Midbrain (tissue), 1 donor: ENCODE measurements at regions not wholly inside any gene's neighbourhood (a gene's known extent, or its start where the extent isn't known, plus 50 kb on each side); places are given as distances from the start of the nearest gene placed in this dataset.

ENCODE experiments used
- DNase-seq: peaks from one replicate; lab custom pipeline; 2025; lab: John Stamatoyannopoulos, UW

DNA sequence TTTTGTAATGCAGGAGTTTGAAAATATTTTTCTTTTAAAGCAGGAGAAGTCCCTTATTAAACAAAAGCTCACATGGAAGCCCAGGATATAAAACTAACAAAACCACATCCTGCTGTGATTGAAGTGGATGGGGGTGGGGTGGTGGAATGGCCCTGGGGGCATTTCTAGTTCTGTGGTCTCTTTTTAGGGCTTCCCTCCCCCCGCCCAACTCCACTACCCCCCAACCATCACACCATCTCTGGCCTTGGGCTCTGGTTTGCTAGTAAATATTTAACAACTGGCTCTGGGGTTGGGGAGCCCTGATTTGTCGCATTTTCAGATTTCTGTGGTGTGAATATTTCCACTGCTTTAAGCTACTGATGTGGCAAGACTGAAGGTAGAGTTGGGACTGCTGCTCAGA is 279.6 kb upstream of the PLET1 start:
- DNase-seq: no peak

DNA sequence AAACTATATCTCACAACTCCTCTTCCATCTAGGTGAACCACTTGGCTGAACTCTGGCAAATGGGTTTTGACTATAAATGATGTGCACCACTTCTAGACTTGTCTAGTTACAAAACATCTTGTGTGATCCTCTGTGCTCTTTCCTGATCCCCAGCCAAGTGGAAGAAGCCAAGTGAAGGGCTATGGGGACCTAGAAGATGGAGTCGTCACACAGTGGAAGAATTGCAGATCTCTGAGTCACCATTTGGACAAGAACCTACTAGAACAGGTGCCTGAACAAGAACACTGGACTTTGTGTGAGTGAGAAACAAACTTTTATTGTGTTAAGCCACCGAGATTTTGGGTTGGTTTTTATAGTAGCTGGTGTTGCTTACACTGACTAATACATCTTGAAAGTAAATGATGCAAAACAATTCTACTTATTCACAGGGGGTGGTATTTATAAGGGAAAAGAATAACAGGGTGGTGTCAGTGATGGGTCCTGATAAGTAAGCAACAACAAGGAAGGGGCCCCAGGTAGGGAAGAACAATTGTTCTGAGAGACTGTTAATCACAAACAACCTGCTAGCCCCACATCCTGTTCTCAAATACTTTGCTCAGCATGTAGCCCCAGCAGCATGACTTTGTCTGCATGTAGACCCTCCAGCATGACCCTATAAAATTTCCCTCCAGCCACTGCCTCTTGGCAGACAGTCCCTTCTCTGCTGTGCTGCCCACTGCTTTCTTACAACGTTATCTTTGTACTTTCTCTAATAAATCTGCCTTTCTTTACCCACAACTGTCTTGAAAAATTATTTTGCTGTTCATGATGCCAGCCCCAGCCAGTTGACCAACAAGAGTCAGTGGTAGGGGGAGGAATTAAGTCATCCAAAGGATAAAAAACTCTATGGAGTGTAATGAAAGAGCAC is 280.7 kb upstream of the PLET1 start:
- no peak for DNase-seq

DNA sequence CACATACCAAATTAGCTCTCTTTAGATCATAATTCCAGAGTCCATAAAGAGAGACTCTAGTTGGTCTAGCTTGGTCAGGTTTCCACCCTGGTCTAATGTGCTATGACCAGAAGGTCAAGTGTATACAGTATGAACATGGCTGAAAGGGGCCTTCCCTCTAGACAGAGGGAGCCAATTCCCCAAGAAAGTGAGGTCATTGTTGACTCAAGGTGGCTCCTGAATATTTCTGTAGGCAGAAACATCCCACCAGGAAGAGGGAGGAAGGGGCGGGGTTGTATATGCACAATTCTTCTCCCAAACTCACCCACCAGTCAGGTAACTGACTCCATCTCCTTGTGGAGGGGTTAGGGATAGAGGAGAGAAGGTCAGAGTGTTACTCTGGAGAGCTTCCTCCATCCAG is 281.8 kb upstream of the PLET1 start:
- no peak for DNase-seq

DNA sequence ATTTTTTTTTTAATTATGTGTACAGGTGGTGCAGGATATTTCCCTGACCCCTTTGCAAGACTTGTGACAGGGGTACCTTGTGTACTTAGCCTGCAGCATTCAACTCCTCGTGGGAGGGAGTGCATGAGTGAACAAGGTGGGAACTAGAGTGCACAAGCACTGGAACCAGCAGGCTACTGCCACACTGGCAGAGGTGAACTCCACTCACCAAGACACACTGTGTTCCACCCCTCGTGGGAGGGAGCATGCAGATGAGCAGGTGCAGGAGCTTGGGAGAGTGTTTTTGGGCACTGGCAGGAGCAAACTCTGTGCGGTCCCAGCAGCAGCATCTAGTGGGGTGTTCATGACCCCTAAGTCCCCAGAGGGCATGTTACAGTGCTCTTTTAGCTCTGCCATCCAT is 282.7 kb upstream of the PLET1 start:
- DNase-seq: no peak

DNA sequence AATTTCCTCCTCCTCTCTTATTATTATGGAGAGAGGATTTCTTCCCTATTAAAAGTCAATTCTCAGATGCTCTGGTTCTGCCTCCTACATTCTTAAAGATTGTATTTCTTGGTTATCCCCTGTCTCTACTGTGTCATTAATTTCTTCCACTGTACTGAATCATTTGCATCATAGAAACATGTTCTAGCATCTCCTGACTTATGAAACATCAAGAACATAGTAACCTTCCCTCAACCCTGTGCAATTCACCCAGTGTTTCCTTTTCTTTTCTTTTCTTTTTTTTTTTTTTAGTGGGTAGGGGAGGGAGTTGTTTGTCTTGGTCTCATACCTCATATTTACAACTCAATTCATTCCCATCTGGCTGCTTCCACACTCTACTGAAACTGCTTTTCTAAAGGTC is 288.0 kb upstream of the PLET1 start:
- no peak for DNase-seq

DNA sequence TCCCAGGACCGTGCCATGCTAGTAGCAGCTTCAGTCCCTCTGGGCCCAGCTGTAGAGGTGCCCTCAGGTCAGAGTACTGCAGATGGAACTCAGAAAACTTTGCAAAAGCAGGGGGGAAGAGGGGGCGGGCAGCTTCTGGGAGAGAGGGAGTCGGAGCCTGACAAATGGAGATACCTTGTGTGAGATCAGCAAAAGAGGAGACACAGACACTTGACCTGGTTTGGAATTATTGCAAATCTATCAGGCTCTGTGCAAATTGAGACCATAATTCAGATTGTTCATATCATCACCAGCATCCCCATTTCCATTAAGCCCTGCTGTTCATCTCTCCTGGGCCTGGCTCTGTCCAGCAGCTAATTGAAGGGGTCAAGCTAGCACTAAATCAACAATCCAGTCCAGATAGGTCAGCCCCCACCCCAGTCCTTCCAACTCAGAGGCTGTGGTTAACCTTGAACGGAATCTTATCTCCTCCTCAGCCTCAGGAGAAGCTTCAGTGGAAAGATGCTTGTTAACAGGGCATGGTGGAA is 292.6 kb upstream of the PLET1 start:
- DNase-seq: no peak

DNA sequence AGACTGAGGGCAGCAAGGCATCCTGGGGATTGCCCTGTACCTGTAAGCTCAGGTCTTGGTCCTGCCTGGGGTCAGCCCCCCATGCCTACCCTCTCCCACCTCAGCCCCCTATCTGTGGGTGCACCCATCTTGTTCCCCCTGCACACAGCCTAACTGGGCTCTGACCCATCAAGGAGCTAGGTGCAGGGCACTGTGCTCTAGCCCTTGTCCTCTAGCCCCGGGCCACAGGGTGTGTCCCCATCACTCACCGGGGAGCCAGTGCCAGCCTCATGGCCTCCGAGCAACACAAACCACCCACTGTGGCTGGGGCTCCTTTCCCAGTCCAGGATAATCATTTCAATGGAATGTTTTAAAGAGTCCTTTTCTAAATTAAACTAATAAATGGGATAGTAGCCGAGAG is 293.9 kb upstream of the PLET1 start:
- no peak for DNase-seq

DNA sequence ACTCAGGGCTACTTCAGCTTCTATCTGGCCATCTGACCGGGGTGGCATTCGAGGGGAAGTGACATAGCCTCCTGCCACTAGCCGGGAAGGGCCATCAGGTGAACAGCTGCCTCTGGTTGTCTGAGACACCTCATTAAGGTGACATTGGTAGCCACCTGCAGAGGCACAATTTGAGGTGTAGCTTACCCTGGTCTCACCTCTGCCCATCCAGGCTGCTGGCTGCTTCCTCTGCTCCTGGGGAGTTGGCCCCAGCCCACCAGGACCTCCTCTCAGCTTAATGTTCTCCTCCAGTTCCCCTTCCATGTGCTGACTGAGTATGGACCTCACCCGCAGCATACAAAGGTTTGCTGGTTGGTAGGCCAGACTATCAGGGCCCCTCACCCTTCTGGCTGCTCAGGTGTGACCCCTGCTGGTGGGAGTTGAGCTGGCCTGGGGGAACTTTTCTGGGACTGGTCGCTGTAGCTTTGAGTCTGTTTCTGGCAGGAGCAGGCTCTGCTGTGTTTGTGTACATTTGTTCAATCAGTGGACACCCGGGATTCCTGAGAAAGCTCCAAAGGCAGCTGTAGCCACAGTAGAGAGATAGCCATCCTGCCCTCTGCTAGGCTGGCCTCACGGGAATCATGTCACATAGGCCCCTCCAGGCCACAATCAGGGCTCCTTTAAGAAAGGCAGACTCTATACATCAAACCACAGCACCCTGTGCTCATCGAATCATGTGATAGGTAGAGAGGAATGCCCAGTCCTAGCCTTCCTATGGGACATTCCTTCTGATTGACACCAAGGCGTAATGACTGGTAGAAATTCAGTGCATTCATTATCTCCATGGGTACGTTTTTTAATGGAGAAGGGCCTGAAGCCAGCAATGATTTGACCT is 295.1 kb upstream of the PLET1 start:
- peak; percentile 48 for DNase-seq

DNA sequence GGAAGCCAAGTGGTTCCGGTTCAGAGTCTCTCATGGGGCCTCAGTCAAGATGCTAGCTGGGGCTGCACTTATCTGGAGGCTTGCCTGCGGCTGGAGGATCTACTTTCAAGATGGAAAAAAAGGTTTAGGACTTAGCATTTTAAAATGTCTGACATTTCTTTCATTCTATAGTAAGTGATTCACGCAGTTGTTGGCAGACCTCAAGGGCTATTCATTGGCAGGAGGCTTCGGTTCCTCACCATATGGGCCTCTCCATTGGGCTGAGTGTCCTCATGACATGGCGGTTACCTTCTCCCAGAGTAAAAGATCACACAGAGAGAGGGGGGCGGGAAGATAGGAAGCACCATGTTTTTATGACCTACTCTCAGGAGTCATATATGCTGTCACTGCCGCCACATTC is 298.0 kb upstream of the PLET1 start:
- DNase-seq: no peak

DNA sequence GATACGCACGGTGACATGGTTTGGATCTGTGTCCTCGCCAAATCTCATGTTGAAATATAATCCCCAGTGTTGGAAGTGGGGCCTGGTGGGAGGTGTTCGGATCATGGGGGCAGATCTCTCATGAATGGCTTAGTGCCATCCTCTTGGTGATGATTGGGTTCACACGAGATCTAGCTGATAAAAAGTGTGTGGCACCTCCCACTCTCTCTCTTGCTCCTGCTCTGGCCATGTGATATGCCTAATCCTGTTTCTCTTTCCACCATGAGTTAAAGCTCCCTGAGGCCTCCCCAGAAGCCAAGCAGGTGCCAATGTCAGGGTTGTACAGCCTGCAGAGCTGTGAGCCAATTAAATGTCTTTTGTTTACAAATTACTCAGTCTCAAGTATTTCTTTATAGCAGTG is 303.1 kb upstream of the PLET1 start:
- DNase-seq: no peak

DNA sequence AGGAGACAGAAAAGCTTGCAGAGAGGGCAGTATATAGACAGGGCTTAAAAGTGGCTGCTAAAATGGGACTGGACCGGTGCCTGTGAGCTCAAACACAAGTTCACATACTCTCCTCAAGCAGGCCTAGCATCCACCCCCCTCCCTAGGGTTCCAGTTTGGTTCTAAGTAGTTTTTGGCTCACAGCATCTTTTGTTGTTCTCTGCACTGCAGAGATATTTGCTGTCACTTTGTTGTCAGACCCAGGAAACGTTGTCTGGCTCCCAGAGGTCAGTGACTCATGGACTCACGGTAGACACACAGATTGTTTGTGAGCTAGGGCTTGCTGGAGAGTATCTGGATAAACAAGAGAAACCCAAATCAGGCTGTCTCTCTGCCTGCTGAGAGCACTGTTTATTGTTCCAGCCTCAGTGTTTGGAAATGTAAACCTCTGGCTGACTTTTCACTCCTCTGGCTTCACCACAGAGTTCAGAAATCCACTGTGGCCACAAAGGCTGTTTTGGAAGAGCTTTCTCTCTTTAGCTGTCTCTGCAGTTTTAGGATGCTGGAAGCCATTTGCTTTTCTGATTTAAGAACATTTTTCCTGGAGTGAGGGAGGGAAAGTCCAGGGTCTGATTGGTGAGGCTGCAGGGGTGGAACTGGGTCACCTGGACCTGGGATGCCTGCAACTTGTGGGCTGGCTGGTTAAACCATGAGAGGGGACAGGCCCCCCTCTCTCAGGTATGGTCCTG is 303.7 kb upstream of the PLET1 start:
- DNase-seq: no peak

DNA sequence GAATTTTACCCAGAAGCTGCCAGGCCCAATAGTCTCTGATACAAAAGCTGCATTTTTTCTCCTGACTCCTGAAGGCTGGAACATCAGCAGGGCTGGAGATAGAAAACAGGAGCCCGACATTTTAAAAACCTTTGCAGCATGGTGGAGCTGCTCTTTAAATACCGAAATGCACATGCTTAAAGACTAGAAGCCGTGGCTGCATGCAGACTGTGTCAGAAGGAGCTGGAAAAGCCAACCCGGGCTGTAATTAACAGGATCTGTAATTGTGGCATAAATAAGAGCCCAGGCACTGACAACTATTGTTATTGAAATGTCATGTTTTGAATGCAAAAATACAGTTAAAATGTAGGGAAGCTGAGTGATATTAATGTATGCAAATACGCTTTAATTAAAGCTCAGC is 304.9 kb upstream of the PLET1 start:
- DNase-seq: no peak

DNA sequence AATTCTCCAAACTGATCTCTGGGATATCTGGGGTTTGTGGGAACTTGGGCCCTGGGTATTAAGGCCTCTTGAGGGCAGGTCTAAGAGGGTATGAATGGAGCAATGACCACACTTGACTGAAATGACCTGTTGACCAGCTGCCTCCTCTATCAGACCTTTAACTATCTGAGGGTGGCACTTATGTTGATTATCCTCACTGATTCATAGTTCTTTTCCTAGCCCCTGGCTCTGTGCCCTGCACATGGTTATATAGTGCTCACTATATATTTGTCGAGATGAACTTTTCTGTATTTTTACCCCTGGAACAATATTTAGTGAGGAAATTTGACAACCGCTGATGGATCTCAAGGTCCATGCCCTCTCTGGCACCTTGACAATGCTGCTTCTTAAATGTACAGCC is 305.5 kb upstream of the PLET1 start:
- no peak for DNase-seq

DNA sequence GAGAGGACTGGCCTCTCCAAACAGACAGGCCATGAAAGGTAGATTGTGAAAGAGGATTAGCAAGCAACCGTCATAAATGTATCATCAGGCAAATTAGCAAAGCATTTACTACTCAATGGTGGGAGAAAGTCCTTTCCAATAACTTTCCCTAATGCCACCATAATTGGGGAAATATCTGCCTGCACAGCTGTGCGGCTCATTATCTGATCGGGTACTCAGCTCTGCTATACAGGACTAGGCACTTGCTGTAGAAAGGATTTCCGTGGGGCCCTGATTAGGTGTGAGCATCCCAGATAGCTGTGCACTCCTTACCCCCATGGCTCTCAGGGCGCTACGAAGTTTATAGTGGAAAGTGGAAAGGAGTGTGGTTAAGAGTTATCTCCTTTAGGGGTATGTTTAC is 309.7 kb upstream of the PLET1 start:
- no peak for DNase-seq

DNA sequence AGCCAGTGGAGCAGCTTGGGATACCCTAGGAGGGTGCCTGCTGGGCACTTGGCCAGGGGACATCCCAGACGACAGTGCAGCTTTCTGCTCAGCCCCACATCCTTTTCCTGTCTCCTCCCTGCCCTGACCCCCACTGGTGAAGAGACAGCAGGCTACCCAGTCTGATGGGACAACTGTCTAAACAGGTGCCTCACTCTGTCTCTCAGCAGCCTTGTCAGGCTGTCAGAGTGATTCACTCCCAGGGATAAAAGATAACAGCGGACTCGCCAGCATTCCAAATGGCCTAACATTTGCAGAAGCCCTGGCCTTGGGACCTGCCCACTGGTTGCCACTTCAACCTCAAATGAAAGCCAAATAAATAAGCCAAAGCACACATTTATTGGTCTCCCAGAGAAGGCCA is 318.6 kb upstream of the PLET1 start:
- DNase-seq: no peak

DNA sequence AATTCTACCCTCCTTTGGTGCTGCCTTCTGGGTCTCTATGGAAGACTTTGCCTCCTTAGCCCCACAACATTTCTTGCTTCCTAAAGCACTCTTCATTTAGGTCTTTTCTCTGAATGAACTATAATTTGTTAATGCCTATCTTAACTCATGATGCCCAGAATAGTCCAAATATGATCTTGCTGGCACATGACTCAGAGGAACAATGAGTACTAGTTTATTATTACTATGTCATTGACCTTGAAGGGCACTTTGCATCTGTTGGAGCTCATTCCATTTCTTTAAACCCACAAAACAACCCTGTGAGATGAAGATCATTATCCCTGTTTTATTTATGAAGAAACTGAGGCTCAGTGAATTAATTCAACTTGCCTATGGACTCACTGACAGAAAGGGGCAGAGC is 320.2 kb upstream of the PLET1 start:
- DNase-seq: no peak

DNA sequence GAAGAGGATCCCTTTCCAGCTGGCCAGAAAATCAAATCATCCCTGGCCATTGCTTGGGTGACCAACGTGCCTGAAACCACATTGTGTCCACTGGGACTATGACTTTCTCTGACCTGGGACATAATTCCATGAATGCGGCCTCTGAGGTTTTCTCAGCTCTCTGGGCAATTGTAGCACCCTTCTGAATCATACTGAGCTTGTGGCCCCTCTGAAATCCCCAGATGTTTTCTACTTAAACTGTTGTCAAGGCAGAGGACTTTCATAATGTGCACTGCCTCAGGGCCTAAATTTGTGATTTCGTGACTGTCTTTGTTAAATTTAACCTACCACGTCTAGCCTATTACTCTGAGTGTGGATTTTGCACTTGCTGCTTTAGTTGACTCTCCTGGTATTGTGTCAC is 321.1 kb upstream of the PLET1 start:
- no peak for DNase-seq

DNA sequence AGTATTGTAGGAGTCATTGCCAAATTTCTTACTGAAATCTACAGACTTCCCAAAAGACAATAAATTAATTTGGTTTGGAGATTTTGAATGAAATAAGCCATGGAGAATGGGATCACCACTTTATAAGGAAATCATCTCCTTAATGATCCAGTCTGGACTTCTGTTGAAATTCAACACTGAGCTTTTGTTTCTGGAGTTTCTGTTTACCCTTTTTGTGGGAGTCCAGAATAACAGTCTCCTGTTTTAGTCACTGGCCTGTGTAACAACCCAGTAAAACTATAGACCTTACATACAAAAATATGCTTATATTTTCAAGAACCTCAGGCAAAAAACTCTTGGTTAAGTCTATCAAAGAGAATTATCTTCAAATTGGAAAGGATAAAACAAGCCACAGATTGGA is 321.7 kb upstream of the PLET1 start:
- DNase-seq: no peak

DNA sequence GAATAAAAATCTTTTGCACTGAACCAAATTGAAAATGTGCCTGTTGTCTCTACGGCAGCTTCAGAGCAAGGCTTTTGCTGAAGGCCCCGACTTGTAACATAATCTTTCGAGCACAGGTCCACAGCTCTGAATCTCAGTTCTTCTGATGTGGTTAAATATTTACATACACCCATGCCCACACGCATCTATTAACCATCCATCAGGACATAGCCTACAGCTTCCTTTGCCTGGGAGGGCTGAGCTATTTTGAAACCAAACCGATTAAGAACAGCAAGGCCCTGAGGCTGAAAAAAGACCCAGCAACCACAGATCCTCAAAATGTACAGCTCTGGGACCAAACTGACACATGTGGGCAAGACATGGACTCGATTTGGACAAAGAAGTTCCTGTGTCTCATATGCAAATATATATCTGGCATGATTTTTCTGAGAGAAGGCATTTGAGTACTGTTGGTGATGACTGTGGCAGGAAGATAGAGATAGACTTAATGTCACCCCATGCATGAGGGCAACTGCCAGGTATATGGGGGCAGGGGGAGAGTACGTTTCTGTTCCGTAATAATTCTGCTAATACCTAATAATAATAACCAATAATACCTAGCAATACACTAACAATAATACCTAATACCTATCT is 322.7 kb upstream of the PLET1 start:
- DNase-seq: no peak

DNA sequence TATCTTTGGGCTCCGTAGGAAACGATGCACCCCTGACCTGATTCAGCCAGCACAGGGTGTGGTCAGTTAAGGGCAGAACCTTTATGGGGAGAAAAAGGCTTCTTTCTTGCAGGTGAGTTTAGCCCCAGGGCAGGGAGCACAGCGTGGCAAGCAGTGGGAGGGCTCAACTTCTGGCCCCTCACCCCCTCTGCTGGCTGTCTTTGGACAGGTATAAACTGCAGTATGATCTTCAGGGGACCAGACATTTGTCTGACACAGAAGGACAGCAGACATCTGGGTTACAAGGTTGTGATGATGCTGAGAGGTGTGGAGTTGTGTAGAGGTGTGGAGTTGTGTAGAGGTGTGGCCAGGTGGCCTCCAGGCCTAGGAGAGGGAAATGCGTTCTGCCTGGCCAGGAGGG is 324.0 kb upstream of the PLET1 start:
- DNase-seq: no peak

DNA sequence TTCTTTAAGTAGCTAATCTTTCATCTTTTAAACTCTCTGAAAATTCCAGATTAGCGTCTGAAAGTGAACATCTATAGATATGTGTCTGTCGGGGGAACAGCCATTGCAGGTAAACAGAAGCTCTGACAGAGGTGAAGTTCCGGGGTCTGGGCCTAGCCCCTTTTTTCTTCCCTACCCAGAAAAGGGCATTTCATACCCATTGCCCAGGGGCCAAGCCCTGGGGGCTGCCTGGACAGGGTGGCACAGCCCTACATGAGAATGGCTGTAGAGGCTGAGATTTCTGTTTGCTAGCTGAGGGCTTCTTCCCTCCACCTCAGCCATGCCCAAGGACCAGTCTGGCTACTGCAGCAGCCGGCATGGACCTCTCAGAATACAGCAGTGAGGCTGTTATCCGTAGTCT is 327.0 kb upstream of the PLET1 start:
- no peak for DNase-seq

DNA sequence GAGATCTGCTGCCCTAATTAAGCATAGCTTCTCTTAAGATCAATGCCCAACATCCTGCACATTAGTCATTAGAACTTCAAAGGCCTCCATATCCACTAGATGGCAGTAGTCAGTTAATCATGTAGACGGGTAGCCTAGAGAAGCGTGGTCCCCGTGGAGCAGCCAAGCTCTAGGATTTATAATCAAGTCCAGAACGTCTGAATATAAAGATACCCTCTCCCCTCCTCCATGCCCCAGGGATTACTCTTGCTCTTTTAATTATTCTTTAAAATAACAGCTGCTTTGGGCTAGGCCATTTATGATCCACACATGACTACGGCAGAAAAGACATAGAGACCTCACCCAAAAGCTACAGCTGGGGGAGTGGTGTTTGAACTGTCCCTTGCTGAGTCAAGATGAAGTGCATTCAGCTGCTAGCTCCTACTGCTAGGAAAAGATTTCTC is 327.6 kb upstream of the PLET1 start:
- DNase-seq: peak; percentile 86
